Breast epithelium (tissue), 4 donors: ENCODE measurements at regions not wholly inside any gene's neighbourhood (a gene's known extent, or its start where the extent isn't known, plus 50 kb on each side); places are given as distances from the start of the nearest gene placed in this dataset.

Source experiments
- DNase-seq, 2 donors: peaks; one replicate each; pipeline ENCODE4 v3.0.0-alpha.2; 2019; ENCODE audit warnings: low spot score in 2 of 2
- H3K27ac ChIP-seq, 2 donors: fragments of 200-600 bp; sonication (generic) in 1 of 2; one replicate each; pipeline ENCODE4 v1.5.1; 2016 to 2019; ENCODE audit warnings: mild to moderate bottlenecking in 1 of 2
- H3K27me3 ChIP-seq, 2 donors: fragments of 200-600 bp; sonication (generic) in 1 of 2; one replicate each; pipeline versions ENCODE4 v1.5.1 to v1.6.0; 2017 to 2019; ENCODE audit warnings: control low read depth in 1 of 2, mild to moderate bottlenecking in 1 of 2
- H3K36me3 ChIP-seq: fragments of 200-600 bp; one replicate; pipeline ENCODE4 v1.5.1; 2019
- H3K4me1 ChIP-seq, 2 donors: fragments of 200-600 bp; sonication (generic); one replicate each; pipeline ENCODE4 v1.5.1; 2016 to 2019; ENCODE audit warnings: control low read depth in 1 of 2
- H3K4me3 ChIP-seq, 3 donors: fragments of 200-600 bp; sonication (generic); 1 replicate in 2 of 3; 2 replicates in 1 of 3; pipeline ENCODE4 v1.5.1; 2016 to 2019; ENCODE audit warnings: mild to moderate bottlenecking in 3 of 3, moderate library complexity in 2 of 3
- H3K9me3 ChIP-seq, 2 donors: fragments of 200-600 bp; sonication (generic) in 1 of 2; one replicate each; pipeline ENCODE4 v1.5.1; 2016 to 2019; ENCODE audit warnings: control low read depth in 1 of 2
- CTCF ChIP-seq, 3 donors: fragments of 450-650 bp; IDR thresholded peaks; one replicate each; pipeline ENCODE4 v1.5.1; 2016 to 2017; ENCODE audit warnings: antibody characterized with exemption in 3 of 3, mild to moderate bottlenecking in 3 of 3, moderate library complexity in 3 of 3
- POLR2A ChIP-seq: fragments of 450-650 bp; IDR thresholded peaks from one replicate; pipeline ENCODE4 v1.6.1; 2016; ENCODE audit warnings: antibody characterized with exemption, mild to moderate bottlenecking, moderate library complexity
- POLR2AphosphoS5 ChIP-seq, 3 donors: sonication (generic); formaldehyde crosslinking; IDR thresholded peaks; one replicate each; pipeline ENCODE4 v1.6.1; 2017; ENCODE audit warnings: antibody characterized with exemption in 3 of 3
- intact Hi-C: fragments of 100-400 bp; cut with DNase I; formaldehyde crosslinking; loops from one replicate; pipeline ENCODE4 v1.15.1; 2023; ENCODE audit warnings: low total_unique reads

GRCh38 chr20:22699396-22699795, 115.0 kb upstream of the FOXA2 start:
- H3K27me3 ChIP-seq, result no peaks in the 10 kb centered on the region
- no peak for TF ChIP-seq POLR2A
- no peak for TF ChIP-seq CTCF (IDR thresholded peaks at IDR 0.05)
- TF ChIP-seq POLR2AphosphoS5 (IDR thresholded peaks at IDR 0.05), result no peak
- no peaks in the 10 kb centered on the region for H3K4me1 ChIP-seq
- H3K9me3 ChIP-seq, result peaks cover 0 to 5% of the 10 kb centered on the region in 2 donors
- H3K27ac ChIP-seq, result no peak overlapping the region
- intact Hi-C loops, result no loop called here
- no peak overlapping the region for H3K4me3 ChIP-seq
- no peaks in the 10 kb centered on the region for H3K36me3 ChIP-seq
- DNase-seq, result no peak

- Histone ChIP-seq H3K4me1 (no peaks in the 10 kb centered on the region), H3K27ac (peak overlapping the region in 1 of 2 donors; percentile 57), H3K9me3 (peaks cover 0 to 5% of the 10 kb centered on the region in 2 donors), H3K27me3 (no peaks in the 10 kb centered on the region), H3K36me3 (no peaks in the 10 kb centered on the region), H3K4me3 (no peak overlapping the region)
- intact Hi-C loops, result no loop called here
- DNase-seq, result peak in 1 of 2 donors; percentile 24
- no peak for TF ChIP-seq POLR2AphosphoS5 (IDR thresholded peaks at IDR 0.05)
- no peak for TF ChIP-seq POLR2A
- TF ChIP-seq CTCF (IDR thresholded peaks at IDR 0.05), result no peak
Measured at GRCh38 chr20:22700367-22700766, 116.0 kb upstream of the FOXA2 start.

GRCh38 chr20:22701679-22702308, 117.4 kb upstream of the FOXA2 start:
- no peak for DNase-seq
- no peak overlapping the region for H3K27ac ChIP-seq
- TF ChIP-seq POLR2A (no peak), CTCF (IDR thresholded peaks at IDR 0.05) (no peak), POLR2AphosphoS5 (IDR thresholded peaks at IDR 0.05) (no peak)
- no peaks in the 10 kb centered on the region for H3K36me3 ChIP-seq
- H3K4me3 ChIP-seq, result no peak overlapping the region
- H3K4me1 ChIP-seq, result no peaks in the 10 kb centered on the region
- no peaks in the 10 kb centered on the region for H3K27me3 ChIP-seq
- peaks cover 0 to 5% of the 10 kb centered on the region in 2 donors for H3K9me3 ChIP-seq
- intact Hi-C loops, result no loop called here

- Histone ChIP-seq H3K27me3 (no peaks in the 10 kb centered on the region), H3K4me3 (no peak overlapping the region), H3K4me1 (no peaks in the 10 kb centered on the region), H3K27ac (no peak overlapping the region), H3K9me3 (peaks cover 0 to 5% of the 10 kb centered on the region in 2 donors), H3K36me3 (no peaks in the 10 kb centered on the region)
- TF ChIP-seq POLR2AphosphoS5 (IDR thresholded peaks at IDR 0.05), result no peak
- TF ChIP-seq POLR2A, result no peak
- TF ChIP-seq CTCF (IDR thresholded peaks at IDR 0.05), result no peak
- intact Hi-C loops, result no loop called here
- DNase-seq, result no peak
Measured at GRCh38 chr20:22703843-22704242, 119.5 kb upstream of the FOXA2 start.

- H3K4me3 ChIP-seq, result no peak overlapping the region
- TF ChIP-seq POLR2AphosphoS5 (IDR thresholded peaks at IDR 0.05), result no peak
- no peak for TF ChIP-seq POLR2A
- no peak for TF ChIP-seq CTCF (IDR thresholded peaks at IDR 0.05)
- no peaks in the 10 kb centered on the region for H3K27me3 ChIP-seq
- intact Hi-C loops, result no loop called here
- no peak overlapping the region for H3K27ac ChIP-seq
- H3K4me1 ChIP-seq, result no peaks in the 10 kb centered on the region
- DNase-seq, result no peak
- no peaks in the 10 kb centered on the region for H3K9me3 ChIP-seq
- no peaks in the 10 kb centered on the region for H3K36me3 ChIP-seq
Measured at GRCh38 chr20:22711971-22712755, 127.8 kb upstream of the FOXA2 start.
